ENCODE measurements at regions not wholly inside any gene's neighbourhood (a gene's known extent, or its start where the extent isn't known, plus 50 kb on each side); places are given as distances from the start of the nearest gene placed in this dataset.

DNA sequence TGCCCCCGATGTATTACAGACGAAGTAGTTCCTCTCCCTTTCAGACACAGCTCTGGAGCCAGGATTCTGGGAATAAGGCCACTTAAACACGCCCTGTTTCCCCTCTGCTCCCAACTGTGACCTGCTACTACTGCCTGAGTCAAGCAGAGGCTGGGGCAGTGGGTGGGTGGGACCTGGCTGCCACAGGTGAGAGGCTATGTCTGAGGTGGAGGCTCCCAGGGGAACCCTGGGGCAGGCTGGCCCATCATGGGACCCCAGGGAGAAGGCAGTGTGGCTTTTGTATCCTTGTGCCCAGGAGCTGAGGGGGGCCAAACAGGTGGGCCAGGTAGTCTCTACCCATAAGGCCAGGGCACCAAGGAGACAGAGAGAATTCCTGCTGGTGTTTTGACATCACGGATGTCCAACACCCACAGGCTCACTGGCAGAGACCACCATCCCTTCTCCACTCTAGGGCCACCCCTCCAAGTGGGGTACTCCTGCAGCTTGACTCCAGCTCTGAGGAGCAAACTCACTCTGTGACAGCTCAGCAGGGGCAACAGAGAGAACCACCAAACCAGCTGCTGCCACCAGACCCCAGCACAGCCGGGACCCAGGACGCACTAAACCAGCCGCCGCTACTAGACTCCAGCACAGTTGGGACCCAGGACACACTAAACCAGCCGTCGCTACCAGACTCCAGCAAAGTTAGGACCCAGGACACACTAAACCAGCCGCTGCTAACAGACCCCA is 105.3 kb upstream of the SMURF2 start:
- TF ChIP-seq, protein P1, sequence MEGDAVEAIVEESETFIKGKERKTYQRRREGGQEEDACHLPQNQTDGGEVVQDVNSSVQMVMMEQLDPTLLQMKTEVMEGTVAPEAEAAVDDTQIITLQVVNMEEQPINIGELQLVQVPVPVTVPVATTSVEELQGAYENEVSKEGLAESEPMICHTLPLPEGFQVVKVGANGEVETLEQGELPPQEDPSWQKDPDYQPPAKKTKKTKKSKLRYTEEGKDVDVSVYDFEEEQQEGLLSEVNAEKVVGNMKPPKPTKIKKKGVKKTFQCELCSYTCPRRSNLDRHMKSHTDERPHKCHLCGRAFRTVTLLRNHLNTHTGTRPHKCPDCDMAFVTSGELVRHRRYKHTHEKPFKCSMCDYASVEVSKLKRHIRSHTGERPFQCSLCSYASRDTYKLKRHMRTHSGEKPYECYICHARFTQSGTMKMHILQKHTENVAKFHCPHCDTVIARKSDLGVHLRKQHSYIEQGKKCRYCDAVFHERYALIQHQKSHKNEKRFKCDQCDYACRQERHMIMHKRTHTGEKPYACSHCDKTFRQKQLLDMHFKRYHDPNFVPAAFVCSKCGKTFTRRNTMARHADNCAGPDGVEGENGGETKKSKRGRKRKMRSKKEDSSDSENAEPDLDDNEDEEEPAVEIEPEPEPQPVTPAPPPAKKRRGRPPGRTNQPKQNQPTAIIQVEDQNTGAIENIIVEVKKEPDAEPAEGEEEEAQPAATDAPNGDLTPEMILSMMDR (IDR thresholded peaks at IDR 0.05): no peak
- TF ChIP-seq POLR2A (IDR thresholded peaks at IDR 0.05): no peak

All from testis (tissue), 2 donors.